PC-9 (cell line): ENCODE measurements at regions not wholly inside any gene's neighbourhood (a gene's known extent, or its start where the extent isn't known, plus 50 kb on each side); places are given as distances from the start of the nearest gene placed in this dataset.

Source experiments
- BruUV-seq: library from RNA; stranded (reverse); fragments of 400-500 nt; replicated peaks from 2 replicates; lab custom pipeline; 2021; lab: Mats Ljungman, UMichigan
- CTCF ChIA-PET: fragments of 300-600 bp; sonication (Branson Sonifier 250); formaldehyde crosslinking; loops from one replicate; lab custom pipeline; 2022; ENCODE audit warnings: antibody characterized with exemption; lab: Charles Lee
- POLR2A ChIA-PET: fragments of 300-600 bp; sonication (Branson Sonifier 250); formaldehyde crosslinking; loops from one replicate; lab custom pipeline; 2022; ENCODE audit warnings: antibody characterized with exemption; ENCODE audit not compliant: unreplicated experiment; lab: Charles Lee
- DNase-seq, 2 experiments: peaks; one replicate each; pipeline versions ENCODE4 v3.0.0 to v3.0.0-alpha.2; 2015 to 2022; ENCODE audit warnings: mixed read lengths in 1 of 2
- H2AFZ ChIP-seq: fragments of 200-600 bp; sonication (generic); 2 replicates; pipeline ENCODE4 v1.8.1; 2017; ENCODE audit warnings: antibody characterized with exemption
- H3F3A ChIP-seq: fragments of 200-600 bp; sonication (generic); 2 replicates; pipeline ENCODE4 v1.8.1; 2017; ENCODE audit warnings: antibody characterized with exemption, mild to moderate bottlenecking, low read depth; ENCODE audit not compliant: insufficient read depth
- H3K27ac ChIP-seq: fragments of 200-600 bp; sonication (generic); 2 replicates; pipeline ENCODE4 v1.6.1; 2016; ENCODE audit warnings: mixed run types
- H3K27me3 ChIP-seq: fragments of 200-600 bp; sonication (generic); 2 replicates; pipeline ENCODE4 v1.6.1; 2016; ENCODE audit warnings: low read depth, mixed run types; ENCODE audit not compliant: insufficient read depth
- H3K36me3 ChIP-seq: fragments of 200-600 bp; sonication (generic); 2 replicates; pipeline ENCODE4 v1.6.1; 2016; ENCODE audit warnings: low read depth, mixed run types
- H3K4me1 ChIP-seq: fragments of 200-600 bp; sonication (generic); replicated peaks from 2 replicates; pipeline ENCODE4 v1.6.1; 2016; ENCODE audit warnings: mixed run types; ENCODE audit not compliant: insufficient read depth
- H3K4me2 ChIP-seq: fragments of 200-600 bp; sonication (generic); 2 replicates; pipeline ENCODE4 v1.6.1; 2017; ENCODE audit warnings: mixed run types
- H3K4me3 ChIP-seq: fragments of 200-600 bp; sonication (generic); 2 replicates; pipeline ENCODE4 v1.6.1; 2016; ENCODE audit warnings: mixed run types
- H3K79me2 ChIP-seq: fragments of 200-600 bp; sonication (generic); 2 replicates; pipeline ENCODE4 v1.6.1; 2017; ENCODE audit warnings: low read depth, mixed run types
- H3K9me2 ChIP-seq: fragments of 200-600 bp; sonication (generic); 2 replicates; pipeline ENCODE4 v1.8.1; 2017; ENCODE audit warnings: mild to moderate bottlenecking; ENCODE audit not compliant: insufficient read depth
- H3K9me3 ChIP-seq: fragments of 200-600 bp; sonication (generic); 2 replicates; pipeline ENCODE4 v1.8.1; 2016; ENCODE audit warnings: low read depth; ENCODE audit not compliant: insufficient read depth
- H4K20me1 ChIP-seq: fragments of 200-600 bp; sonication (generic); 2 replicates; pipeline ENCODE4 v1.8.1; 2017; ENCODE audit not compliant: insufficient read depth
- EZH2 ChIP-seq: fragments of 200-600 bp; sonication (generic); IDR thresholded peaks from 2 replicates; pipeline ENCODE4 v1.8.0; 2017; ENCODE audit warnings: antibody characterized with exemption, low read depth
- intact Hi-C: fragments of 100-400 bp; cut with micrococcal nuclease; formaldehyde crosslinking; loops from one replicate; pipeline ENCODE4 v1.10.0; 2022; ENCODE audit not compliant: unreplicated experiment
- TF ChIP-seq, protein P1 (sequence below): fragments of 200-600 bp; sonication (generic); conservative IDR thresholded peaks from 2 replicates; pipeline ENCODE4 v1.6.1; 2017; ENCODE audit warnings: mixed run types, antibody characterized with exemption, mild to moderate bottlenecking, moderate library complexity

DNA sequence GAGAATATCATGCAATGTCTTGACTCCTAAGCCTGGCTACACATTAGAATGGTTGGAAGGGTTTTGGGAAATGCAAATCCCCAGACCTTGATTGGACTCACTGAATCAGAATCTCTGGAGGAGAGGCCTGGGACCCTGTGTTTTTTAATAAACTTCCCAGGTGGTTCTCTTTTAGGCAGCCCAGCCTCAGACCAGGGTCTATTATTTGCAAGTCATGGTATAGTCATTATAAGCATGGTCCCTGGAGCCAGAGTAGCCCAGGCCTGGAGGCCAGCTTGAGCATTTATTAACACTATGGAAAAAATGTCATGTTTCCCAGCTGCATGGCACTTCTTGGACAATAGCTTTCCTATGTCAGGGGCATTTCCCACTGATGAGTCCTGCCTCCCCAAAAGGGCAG is 266.9 kb downstream of the NPIPA8 start:
- Histone ChIP-seq H3F3A (no peaks in the 10 kb centered on the region), H3K9me2 (no peaks in the 10 kb centered on the region), H3K36me3 (no peaks in the 10 kb centered on the region), H3K4me3 (no peak overlapping the region), H4K20me1 (no peaks in the 10 kb centered on the region), H2AFZ (no peak overlapping the region), H3K4me2 (no peak overlapping the region), H3K79me2 (no peaks in the 10 kb centered on the region), H3K4me1 (no peaks in the 10 kb centered on the region), H3K27ac (no peak overlapping the region), H3K9me3 (no peaks in the 10 kb centered on the region), H3K27me3 (peaks cover 30% of the 10 kb centered on the region)
- ChIA-PET POLR2A (no interaction called here), CTCF (no interaction called here)
- no TSS peak for BruUV-seq
- TF ChIP-seq, protein P1, sequence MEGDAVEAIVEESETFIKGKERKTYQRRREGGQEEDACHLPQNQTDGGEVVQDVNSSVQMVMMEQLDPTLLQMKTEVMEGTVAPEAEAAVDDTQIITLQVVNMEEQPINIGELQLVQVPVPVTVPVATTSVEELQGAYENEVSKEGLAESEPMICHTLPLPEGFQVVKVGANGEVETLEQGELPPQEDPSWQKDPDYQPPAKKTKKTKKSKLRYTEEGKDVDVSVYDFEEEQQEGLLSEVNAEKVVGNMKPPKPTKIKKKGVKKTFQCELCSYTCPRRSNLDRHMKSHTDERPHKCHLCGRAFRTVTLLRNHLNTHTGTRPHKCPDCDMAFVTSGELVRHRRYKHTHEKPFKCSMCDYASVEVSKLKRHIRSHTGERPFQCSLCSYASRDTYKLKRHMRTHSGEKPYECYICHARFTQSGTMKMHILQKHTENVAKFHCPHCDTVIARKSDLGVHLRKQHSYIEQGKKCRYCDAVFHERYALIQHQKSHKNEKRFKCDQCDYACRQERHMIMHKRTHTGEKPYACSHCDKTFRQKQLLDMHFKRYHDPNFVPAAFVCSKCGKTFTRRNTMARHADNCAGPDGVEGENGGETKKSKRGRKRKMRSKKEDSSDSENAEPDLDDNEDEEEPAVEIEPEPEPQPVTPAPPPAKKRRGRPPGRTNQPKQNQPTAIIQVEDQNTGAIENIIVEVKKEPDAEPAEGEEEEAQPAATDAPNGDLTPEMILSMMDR = no peak
- TF ChIP-seq EZH2 = no peak
- intact Hi-C loops = no loop called here
- DNase-seq = no peak

DNA sequence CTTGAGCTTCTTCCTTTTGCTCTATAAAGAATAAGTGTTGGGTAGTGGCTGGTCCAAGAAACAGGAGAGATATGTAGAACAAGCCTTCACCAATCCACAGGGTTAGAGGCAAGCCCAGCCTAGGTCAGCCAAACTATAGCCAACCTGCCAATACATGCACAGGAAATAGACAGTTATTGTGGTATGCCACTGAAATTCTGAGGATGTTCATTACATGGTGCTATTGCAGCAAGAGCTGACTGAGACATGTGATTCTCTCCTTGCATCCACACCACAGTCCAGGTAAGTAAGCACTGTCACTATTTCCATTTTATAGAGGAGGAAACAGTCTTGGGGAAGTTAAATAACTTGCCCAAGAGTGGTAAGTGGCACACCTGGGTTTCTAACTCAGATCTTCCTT is 268.1 kb downstream of the NPIPA8 start:
- intact Hi-C loops = no loop called here

DNA sequence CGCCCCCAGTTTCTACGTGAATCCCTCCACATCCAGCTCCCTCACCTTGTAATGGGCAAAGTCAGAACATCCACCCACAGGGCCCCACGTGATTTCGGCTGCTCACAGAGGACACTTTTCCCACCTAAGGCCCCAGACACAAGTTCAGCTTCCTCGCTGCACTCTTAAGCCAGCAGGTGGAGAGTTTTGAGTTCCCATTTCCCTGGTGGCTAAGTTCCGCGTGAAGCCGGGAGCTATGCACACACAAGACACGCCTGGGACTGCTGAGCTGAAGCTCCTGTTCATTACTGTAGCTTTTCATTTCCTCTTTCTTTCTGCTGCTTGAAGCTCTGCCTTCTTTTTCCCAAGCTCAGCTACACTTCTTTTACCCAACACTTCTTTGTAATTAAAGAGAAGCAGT is 273.8 kb downstream of the NPIPA8 start:
- intact Hi-C loops = no loop called here
- no peaks in the 10 kb centered on the region for H3K36me3 ChIP-seq
- H3K4me1 ChIP-seq = no peaks in the 10 kb centered on the region
- no peak overlapping the region for H3K4me2 ChIP-seq
- H2AFZ ChIP-seq = no peak overlapping the region
- H4K20me1 ChIP-seq = no peaks in the 10 kb centered on the region
- peaks cover 54% of the 10 kb centered on the region for H3K27me3 ChIP-seq
- no TSS peak for BruUV-seq
- no peak overlapping the region for H3K27ac ChIP-seq
- H3K4me3 ChIP-seq = no peak overlapping the region
- H3F3A ChIP-seq = no peaks in the 10 kb centered on the region
- no peaks in the 10 kb centered on the region for H3K79me2 ChIP-seq
- no peak for TF ChIP-seq EZH2
- TF ChIP-seq, protein P1 = no peak
- ChIA-PET POLR2A (no interaction called here), CTCF (no interaction called here)
- no peaks in the 10 kb centered on the region for H3K9me3 ChIP-seq
- no peaks in the 10 kb centered on the region for H3K9me2 ChIP-seq
- no peak for DNase-seq

More for the DNA sequence above, 268.1 kb downstream of the NPIPA8 start:
- Histone ChIP-seq H3K4me2 (no peak overlapping the region), H3K4me3 (no peak overlapping the region), H3K4me1 (no peaks in the 10 kb centered on the region), H3F3A (no peaks in the 10 kb centered on the region), H3K36me3 (no peaks in the 10 kb centered on the region), H3K9me3 (no peaks in the 10 kb centered on the region), H3K27ac (no peak overlapping the region), H3K27me3 (peaks cover 35% of the 10 kb centered on the region), H4K20me1 (no peaks in the 10 kb centered on the region), H3K9me2 (no peaks in the 10 kb centered on the region), H2AFZ (no peak overlapping the region), H3K79me2 (no peaks in the 10 kb centered on the region)
- POLR2A ChIA-PET = interaction anchor here (0.7 kb wide), 1 partner anchor 119 kb away, joined by 3 read pairs; no protein-coding TSS in a partner anchor
- DNase-seq = no peak
- no TSS peak for BruUV-seq
- TF ChIP-seq, protein P1 = no peak
- TF ChIP-seq EZH2 = no peak
- CTCF ChIA-PET = no interaction called here
